ENCODE measurements at regions not wholly inside any gene's neighbourhood (a gene's known extent, or its start where the extent isn't known, plus 50 kb on each side); places are given as distances from the start of the nearest gene placed in this dataset.
"Not testable (repeated sequence)": the region's sequence is repeated elsewhere in the genome, so short reads cannot be mapped to it uniquely, and the experiment has no call there.

GRCh38 chr22:33130473-33130872 lies 72.3 kb upstream of the SYN3 start:
- no peaks in the 10 kb centered on the region; the same call in 1 of the 2 replicates for H3K27me3 Mint-ChIP-seq (ENCODE audit: insufficient read depth)
- H3K9me3 Mint-ChIP-seq, result peaks cover 40% of the 10 kb centered on the region
- TF ChIP-seq, protein P1, sequence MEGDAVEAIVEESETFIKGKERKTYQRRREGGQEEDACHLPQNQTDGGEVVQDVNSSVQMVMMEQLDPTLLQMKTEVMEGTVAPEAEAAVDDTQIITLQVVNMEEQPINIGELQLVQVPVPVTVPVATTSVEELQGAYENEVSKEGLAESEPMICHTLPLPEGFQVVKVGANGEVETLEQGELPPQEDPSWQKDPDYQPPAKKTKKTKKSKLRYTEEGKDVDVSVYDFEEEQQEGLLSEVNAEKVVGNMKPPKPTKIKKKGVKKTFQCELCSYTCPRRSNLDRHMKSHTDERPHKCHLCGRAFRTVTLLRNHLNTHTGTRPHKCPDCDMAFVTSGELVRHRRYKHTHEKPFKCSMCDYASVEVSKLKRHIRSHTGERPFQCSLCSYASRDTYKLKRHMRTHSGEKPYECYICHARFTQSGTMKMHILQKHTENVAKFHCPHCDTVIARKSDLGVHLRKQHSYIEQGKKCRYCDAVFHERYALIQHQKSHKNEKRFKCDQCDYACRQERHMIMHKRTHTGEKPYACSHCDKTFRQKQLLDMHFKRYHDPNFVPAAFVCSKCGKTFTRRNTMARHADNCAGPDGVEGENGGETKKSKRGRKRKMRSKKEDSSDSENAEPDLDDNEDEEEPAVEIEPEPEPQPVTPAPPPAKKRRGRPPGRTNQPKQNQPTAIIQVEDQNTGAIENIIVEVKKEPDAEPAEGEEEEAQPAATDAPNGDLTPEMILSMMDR (IDR thresholded peaks at IDR 0.05), result no peak
- no peak for DNase-seq
- no peak overlapping the region for H3K27ac Mint-ChIP-seq
- no peaks in the 10 kb centered on the region for H3K4me1 Mint-ChIP-seq (ENCODE audit: low read depth)
- no peak overlapping the region for H3K4me3 Mint-ChIP-seq
- H3K36me3 Mint-ChIP-seq (ENCODE audit: low read depth), result peaks cover 6% of the 10 kb centered on the region; the same call in 1 of the 2 replicates

DNA sequence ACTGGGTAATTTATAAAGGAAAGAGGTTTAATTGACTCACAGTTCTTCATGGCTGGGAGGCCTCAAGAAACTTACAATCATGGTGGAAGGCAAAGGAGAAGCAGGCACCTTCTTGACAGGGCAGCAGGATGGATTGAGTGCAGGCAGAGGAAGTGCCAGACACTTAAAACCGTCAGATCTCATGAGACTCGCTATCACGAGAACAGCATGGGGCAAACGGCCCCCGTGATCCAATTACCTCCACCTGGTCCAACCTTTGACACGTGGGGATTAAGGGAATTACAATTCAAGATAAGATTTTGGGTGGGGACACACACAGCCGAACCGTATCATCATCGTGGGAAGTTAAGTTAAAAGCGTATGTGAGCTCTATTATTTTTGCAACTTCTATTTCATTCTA lies 71.4 kb upstream of the SYN3 start:
- Mint-ChIP-seq H3K36me3 (ENCODE audit: low read depth) (peaks cover 6% of the 10 kb centered on the region; the same call in 1 of the 2 replicates), H3K4me1 (ENCODE audit: low read depth) (no peaks in the 10 kb centered on the region), H3K27ac (no peak overlapping the region), H3K27me3 (ENCODE audit: insufficient read depth) (no peaks in the 10 kb centered on the region; the same call in 1 of the 2 replicates), H3K4me3 (no peak overlapping the region), H3K9me3 (peaks cover 37% of the 10 kb centered on the region)
- TF ChIP-seq, protein P1 (IDR thresholded peaks at IDR 0.05), result no peak
- no peak for DNase-seq

DNA sequence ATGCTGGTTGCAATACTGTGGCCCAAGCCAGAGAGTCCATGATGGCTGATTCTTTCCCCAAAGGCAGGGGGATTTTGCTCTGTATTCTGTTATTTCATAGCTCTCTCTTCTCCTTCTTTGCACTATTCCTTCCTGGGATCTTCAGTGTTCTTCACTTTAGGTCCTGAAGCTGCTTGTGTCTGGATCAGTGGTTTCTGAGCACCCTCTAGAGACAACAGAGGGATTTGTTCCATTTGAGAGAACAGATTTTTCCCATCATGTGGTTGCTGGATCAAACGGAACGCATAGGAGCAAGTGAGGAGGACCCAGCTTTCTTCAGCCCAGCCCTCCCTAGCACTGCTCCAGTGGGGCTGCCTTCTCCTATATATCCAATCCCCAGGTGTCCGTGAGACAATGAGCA lies 68.7 kb upstream of the SYN3 start:
- peaks cover 6% of the 10 kb centered on the region; the same call in 1 of the 2 replicates for H3K36me3 Mint-ChIP-seq (ENCODE audit: low read depth)
- H3K9me3 Mint-ChIP-seq, result peaks cover 47% of the 10 kb centered on the region
- no peak overlapping the region for H3K27ac Mint-ChIP-seq

DNA sequence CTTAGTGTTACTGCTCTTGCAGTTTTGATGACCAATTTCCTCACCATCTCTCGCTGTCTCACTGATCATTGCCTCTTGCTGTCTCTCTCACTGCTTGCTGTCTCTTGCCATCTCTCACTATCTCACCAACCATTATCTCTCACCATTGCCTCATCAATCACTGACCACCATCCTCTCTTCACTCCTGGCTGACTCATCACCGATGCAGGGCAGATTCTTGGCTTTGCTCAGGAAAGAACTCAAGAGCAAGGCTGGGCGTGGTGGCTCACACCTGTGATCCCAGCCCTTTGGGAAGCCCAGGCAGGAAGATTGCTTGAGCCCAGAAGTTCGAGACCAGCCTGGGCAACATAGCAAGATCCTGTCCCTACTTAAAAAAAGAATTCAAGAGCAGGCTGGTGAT lies 66.3 kb upstream of the SYN3 start:
- peaks cover 43% of the 10 kb centered on the region for H3K9me3 Mint-ChIP-seq
- H3K36me3 Mint-ChIP-seq (ENCODE audit: low read depth), result no peaks in the 10 kb centered on the region
- no peak for DNase-seq
- H3K27ac Mint-ChIP-seq, result no peak overlapping the region
- H3K4me3 Mint-ChIP-seq, result no peak overlapping the region
- H3K27me3 Mint-ChIP-seq (ENCODE audit: insufficient read depth), result no peaks in the 10 kb centered on the region; the same call in none of the 2 replicates
- no peaks in the 10 kb centered on the region for H3K4me1 Mint-ChIP-seq (ENCODE audit: low read depth)
- TF ChIP-seq, protein P1 (IDR thresholded peaks at IDR 0.05), result no peak

More for the DNA sequence above, 68.7 kb upstream of the SYN3 start:
- H3K27me3 Mint-ChIP-seq (ENCODE audit: insufficient read depth), result no peaks in the 10 kb centered on the region; the same call in none of the 2 replicates
- no peak overlapping the region for H3K4me3 Mint-ChIP-seq
- no peaks in the 10 kb centered on the region for H3K4me1 Mint-ChIP-seq (ENCODE audit: low read depth)
- TF ChIP-seq, protein P1 (IDR thresholded peaks at IDR 0.05), result no peak; the same call in 1 of the 2 replicates
- DNase-seq, result no peak

- H3K4me3 Mint-ChIP-seq; H3K27ac Mint-ChIP-seq; DNase-seq; H3K27me3 Mint-ChIP-seq (ENCODE audit: insufficient read depth); H3K4me1 Mint-ChIP-seq (ENCODE audit: low read depth); H3K36me3 Mint-ChIP-seq (ENCODE audit: low read depth): not testable (repeated sequence)
- peaks cover 50% of the 10 kb centered on the region for H3K9me3 Mint-ChIP-seq
Measured at GRCh38 chr22:33122439-33122838, 64.3 kb upstream of the SYN3 start.

GRCh38 chr22:33119044-33119443 lies 60.9 kb upstream of the SYN3 start:
- peaks cover 58% of the 10 kb centered on the region for H3K9me3 Mint-ChIP-seq
- DNase-seq, result no peak
- no peaks in the 10 kb centered on the region for H3K36me3 Mint-ChIP-seq (ENCODE audit: low read depth)
- no peaks in the 10 kb centered on the region; the same call in 1 of the 2 replicates for H3K27me3 Mint-ChIP-seq (ENCODE audit: insufficient read depth)
- H3K27ac Mint-ChIP-seq, result no peak overlapping the region
- TF ChIP-seq, protein P1 (IDR thresholded peaks at IDR 0.05), result no peak
- no peak overlapping the region for H3K4me3 Mint-ChIP-seq
- H3K4me1 Mint-ChIP-seq (ENCODE audit: low read depth), result no peaks in the 10 kb centered on the region

Data from HFFc6 (cell line).